ENCODE measurements at regions not wholly inside any gene's neighbourhood (a gene's known extent, or its start where the extent isn't known, plus 50 kb on each side); places are given as distances from the start of the nearest gene placed in this dataset.

GRCh38 chr11:15884777-15885540, 471.4 kb downstream of the SOX6 start:
- Mint-ChIP-seq H3K4me1 (ENCODE audit: unreplicated experiment) (peaks cover 17% of the 10 kb centered on the region), H3K36me3 (ENCODE audit: unreplicated experiment) (no peaks in the 10 kb centered on the region), H3K9me3 (ENCODE audit: unreplicated experiment) (no peaks in the 10 kb centered on the region), H3K4me3 (ENCODE audit: unreplicated experiment) (no peak overlapping the region), H3K27ac (ENCODE audit: unreplicated experiment) (no peak overlapping the region), H3K27me3 (ENCODE audit: unreplicated experiment) (no peaks in the 10 kb centered on the region)
- no peak for DNase-seq (ENCODE audit: extremely low spot score, unreplicated experiment)
- no peak for TF ChIP-seq CTCF (IDR thresholded peaks at IDR 0.05)

DNA sequence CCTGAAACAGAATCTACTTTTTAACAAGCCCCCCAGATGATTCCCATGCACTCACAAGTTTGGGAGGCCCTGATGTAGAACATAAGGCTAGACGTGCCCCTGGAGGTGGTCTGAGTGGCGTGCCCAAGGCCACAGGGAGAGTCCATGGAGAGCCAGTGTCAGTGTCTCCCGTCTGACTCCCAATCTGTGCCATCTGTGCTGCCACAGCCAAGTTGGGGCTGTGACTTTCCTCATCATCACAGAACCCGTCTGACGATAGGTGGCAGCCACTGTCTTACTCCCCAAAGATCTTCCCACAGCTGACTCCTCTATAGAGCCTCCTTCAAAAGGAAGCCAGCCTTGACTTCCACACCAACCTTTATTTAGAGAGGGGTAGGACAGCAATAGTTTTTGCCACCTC, 470.5 kb downstream of the SOX6 start:
- no peaks in the 10 kb centered on the region for H3K36me3 Mint-ChIP-seq (ENCODE audit: unreplicated experiment)
- no peak for DNase-seq (ENCODE audit: extremely low spot score, unreplicated experiment)
- no peak overlapping the region for H3K4me3 Mint-ChIP-seq (ENCODE audit: unreplicated experiment)
- no peaks in the 10 kb centered on the region for H3K27me3 Mint-ChIP-seq (ENCODE audit: unreplicated experiment)
- no peaks in the 10 kb centered on the region for H3K9me3 Mint-ChIP-seq (ENCODE audit: unreplicated experiment)
- H3K4me1 Mint-ChIP-seq (ENCODE audit: unreplicated experiment), result peaks cover 25% of the 10 kb centered on the region
- H3K27ac Mint-ChIP-seq (ENCODE audit: unreplicated experiment), result no peak overlapping the region
- TF ChIP-seq CTCF (IDR thresholded peaks at IDR 0.05), result no peak

- Mint-ChIP-seq H3K9me3 (ENCODE audit: unreplicated experiment) (no peaks in the 10 kb centered on the region), H3K36me3 (ENCODE audit: unreplicated experiment) (no peaks in the 10 kb centered on the region), H3K27me3 (ENCODE audit: unreplicated experiment) (no peaks in the 10 kb centered on the region), H3K4me3 (ENCODE audit: unreplicated experiment) (no peak overlapping the region), H3K4me1 (ENCODE audit: unreplicated experiment) (peaks cover 26% of the 10 kb centered on the region), H3K27ac (ENCODE audit: unreplicated experiment) (no peak overlapping the region)
- no peak for TF ChIP-seq CTCF (IDR thresholded peaks at IDR 0.05)
- DNase-seq (ENCODE audit: extremely low spot score, unreplicated experiment), result no peak
Measured at GRCh38 chr11:15886299-15886698, 470.0 kb downstream of the SOX6 start.

DNA sequence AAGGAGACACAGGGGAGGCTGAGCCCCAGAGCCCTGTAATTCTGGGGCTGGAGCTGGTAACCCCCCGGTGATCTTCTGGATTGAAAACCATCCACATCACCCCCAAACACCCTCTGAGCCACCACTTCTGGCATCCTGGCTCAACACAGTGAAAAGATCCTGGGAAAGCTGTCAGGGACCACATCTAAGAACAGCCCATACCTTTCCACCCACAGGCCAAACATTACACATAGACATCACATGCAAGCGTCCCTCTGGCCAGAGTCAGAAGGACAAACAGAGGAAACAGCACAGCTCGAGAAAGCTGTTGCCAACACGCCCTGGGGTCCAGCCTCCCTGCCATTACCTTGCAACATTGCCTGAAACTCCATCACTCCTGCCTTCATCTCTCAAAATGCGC, 469.5 kb downstream of the SOX6 start:
- peaks cover 26% of the 10 kb centered on the region for H3K4me1 Mint-ChIP-seq (ENCODE audit: unreplicated experiment)
- no peak for DNase-seq (ENCODE audit: extremely low spot score, unreplicated experiment)
- H3K27ac Mint-ChIP-seq (ENCODE audit: unreplicated experiment), result no peak overlapping the region
- no peaks in the 10 kb centered on the region for H3K9me3 Mint-ChIP-seq (ENCODE audit: unreplicated experiment)
- TF ChIP-seq CTCF (IDR thresholded peaks at IDR 0.05), result no peak
- H3K27me3 Mint-ChIP-seq (ENCODE audit: unreplicated experiment), result no peaks in the 10 kb centered on the region
- H3K36me3 Mint-ChIP-seq (ENCODE audit: unreplicated experiment), result no peaks in the 10 kb centered on the region
- H3K4me3 Mint-ChIP-seq (ENCODE audit: unreplicated experiment), result no peak overlapping the region

DNA sequence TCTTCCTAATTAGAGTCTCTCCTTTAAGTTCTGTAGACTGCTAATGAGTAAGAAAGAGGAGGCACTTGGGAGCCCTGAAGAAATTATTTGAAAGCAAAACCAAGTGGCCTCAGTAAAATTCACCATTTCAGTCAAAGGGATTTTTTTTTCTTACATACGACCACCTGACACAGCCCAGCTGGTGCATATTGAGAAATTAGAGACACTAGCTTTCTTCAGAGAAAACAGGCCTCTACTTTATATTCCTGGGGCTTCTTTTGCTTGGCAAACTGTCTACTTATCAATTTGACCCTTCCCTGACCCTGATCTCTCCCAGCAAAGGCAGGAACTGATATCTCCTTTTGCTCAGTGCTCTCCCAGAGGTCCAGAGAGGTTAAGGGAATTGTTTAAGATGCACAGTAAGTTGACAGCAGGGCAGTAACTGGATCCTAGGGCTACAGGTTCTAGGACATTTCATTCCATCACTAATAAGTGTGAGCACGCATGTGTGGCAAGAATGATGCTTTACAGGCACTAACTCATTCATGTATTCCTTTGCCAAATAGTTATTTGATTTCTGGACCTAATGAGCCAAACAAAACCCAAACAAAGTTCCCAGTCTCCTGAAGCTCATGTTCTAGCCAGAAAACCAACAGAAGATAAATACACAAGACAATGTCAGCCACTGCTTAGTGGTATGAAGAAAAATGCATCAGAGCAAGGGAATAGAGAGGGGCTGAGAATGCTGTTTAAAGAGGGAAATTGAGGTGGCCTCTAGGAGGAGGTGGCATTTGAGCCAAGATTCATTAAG, 467.6 kb downstream of the SOX6 start:
- H3K36me3 Mint-ChIP-seq (ENCODE audit: unreplicated experiment), result no peaks in the 10 kb centered on the region
- H3K4me1 Mint-ChIP-seq (ENCODE audit: unreplicated experiment), result peaks cover 24% of the 10 kb centered on the region
- no peak for DNase-seq (ENCODE audit: extremely low spot score, unreplicated experiment)
- no peak overlapping the region for H3K27ac Mint-ChIP-seq (ENCODE audit: unreplicated experiment)
- H3K9me3 Mint-ChIP-seq (ENCODE audit: unreplicated experiment), result no peaks in the 10 kb centered on the region
- no peak overlapping the region for H3K4me3 Mint-ChIP-seq (ENCODE audit: unreplicated experiment)
- H3K27me3 Mint-ChIP-seq (ENCODE audit: unreplicated experiment), result no peaks in the 10 kb centered on the region
- TF ChIP-seq CTCF (IDR thresholded peaks at IDR 0.05), result no peak

Data from osteocyte (in vitro differentiated cells).